ENCODE measurements at regions not wholly inside any gene's neighbourhood (a gene's known extent, or its start where the extent isn't known, plus 50 kb on each side); places are given as distances from the start of the nearest gene placed in this dataset.
A peak's percentile ranks its signal among the peaks of the same experiment; 100 is the strongest.
"Not testable (repeated sequence)": the region's sequence is repeated elsewhere in the genome, so short reads cannot be mapped to it uniquely, and the experiment has no call there.

DNA sequence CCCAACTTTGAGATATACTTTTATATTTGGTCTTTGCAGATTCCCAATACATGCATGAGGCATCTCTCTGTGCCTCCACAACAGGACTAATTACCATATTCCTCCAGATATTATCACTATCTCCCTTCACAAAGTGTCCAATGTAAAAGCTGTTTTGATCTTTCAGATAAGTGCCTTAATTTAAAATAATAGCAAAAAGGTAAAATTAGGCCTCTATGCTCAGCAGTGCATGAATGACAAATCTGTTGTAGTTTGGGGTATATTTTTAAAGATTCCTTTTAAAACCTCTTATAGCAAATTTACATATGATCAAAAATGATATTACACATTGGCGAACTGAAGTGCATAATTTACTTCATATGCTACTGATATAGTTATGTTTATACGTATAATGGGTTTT is 369.2 kb upstream of the CCNH start:
- DNase-seq, result no peak

DNA sequence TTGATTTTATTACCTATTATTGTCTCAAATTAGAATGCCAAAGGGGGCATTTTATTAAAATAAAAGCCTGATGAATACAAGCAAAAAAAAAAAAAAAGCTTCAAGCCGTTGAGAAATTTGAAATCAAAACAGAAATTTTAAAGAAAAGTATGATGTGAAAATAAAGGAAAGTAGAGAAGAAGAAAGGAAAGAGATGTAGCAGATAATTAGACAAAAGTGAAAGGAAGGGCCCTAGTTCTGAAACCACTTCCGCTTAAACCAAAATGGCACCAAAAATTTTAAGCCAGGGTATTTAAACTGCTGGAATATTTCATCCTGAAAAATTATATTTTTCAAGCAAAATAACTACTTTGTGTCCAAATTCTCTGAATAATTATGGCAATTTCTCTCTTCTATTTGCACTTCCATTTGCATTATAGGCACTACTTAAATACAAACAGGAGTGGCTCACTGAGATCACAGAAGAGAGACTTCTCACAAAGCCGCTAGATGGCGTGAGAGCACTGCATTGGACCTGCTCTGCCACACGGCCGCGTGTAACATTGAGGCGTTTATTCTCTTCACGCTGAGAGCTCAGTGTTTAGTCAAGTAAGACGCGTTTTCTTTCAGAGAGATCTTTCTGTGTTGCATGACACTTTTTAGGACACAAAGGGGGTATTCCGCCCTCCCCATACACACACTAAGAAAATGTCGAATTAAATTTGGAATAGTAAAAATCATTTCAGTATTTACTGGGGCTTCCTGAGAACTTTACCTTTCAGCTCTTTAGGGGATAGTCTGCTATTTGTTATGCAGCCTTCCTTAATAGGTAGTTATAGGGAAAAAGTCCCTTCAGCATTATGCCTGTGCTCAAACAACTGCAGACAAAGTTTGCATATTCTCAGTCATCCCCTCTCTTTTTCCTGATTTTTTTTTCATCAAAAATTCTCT is 368.4 kb upstream of the CCNH start:
- peak; percentile 68 to 88 for DNase-seq

DNA sequence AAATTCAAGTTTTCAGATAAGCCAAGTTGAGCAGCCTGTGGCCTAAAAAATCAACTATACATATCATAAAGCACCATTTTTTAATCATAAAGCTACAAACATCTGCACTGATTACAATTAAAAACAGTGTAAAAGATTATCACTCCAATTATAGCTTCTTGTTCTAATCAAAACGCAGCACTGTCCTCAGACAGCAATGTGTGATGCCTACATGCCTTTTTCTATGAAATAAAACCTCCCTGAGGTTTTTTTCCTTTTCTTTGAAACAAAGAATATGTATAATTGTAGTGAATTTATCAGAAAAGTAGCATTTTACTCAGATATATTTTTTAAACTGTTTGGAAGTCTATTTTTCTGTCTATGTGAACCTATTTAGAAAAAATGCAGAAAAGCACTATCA is 366.1 kb upstream of the CCNH start:
- DNase-seq, result no peak

DNA sequence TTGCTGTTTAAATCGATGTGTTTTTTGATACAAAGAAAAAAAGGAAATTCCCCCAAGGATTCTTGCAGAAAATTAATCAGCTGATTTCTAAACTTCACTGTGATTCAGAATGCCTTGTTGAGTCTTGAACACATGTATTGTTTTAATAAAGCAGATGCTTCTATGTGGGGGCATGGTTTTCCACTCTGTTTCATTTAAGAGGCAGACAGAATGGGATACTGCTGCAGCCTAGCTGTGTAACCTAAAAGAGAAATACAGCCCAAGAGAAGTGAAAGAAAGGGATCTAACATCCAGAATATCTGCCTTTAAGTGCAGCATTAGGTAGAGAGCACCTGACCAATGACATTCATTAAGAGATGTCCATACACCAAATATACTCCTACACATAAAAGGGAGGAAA is 365.1 kb upstream of the CCNH start:
- DNase-seq, result no peak

DNA sequence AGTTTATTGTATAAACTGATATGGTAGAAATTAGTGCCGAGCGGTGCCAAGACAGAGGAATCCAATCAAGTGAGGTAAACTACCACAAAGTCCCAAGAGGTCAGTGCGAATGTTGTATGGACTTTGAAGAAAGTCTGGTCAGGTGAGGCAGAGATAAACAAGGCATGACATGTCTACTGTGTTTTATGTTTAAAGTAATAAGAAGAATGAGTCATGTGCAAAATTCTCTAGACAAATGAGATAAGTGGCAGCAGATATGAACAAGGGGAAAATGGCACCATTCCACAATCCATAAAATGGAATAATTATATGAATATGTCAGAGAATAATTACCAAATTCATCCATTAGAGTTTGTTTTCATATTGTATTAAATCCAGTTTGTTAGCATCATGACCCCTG is 364.1 kb upstream of the CCNH start:
- no peak for DNase-seq

DNA sequence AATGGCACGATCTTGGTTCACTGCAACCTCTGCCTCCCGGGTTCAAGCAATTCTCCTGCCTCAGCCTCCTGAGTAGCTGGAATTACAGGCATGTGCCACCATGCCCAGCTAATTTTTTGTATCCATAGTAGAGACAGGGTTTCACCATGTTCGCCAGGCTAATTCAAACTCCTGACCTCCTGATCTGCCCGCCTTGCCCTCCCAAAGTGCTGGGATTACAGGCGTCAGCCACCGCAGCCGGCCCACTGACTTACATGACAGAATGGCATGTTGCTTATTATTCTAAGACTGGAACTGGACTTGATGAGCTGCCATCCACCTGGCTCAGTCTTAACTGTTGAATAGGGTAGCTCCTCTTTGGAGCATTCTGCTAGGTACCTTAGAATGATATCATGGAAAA is 363.6 kb upstream of the CCNH start:
- not testable (repeated sequence) for DNase-seq

DNA sequence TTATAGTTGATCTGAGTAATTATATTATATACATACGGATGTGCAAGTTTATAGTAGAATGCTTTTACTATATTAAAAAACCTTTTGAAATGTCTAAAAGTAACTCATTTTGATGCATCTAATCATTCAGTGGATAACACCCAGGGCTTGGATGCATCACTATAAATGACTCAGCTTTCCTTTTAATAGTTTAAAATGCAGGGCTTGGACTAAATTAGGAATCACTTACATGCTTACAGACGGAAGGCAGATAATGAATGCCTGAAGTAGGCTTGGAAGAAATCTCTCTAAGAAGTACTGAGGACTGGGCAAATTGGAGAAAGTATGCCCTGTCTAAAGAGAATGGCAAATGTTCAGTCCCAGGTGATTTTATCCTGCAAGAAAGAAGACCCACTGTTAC is 362.5 kb upstream of the CCNH start:
- DNase-seq, result no peak

DNA sequence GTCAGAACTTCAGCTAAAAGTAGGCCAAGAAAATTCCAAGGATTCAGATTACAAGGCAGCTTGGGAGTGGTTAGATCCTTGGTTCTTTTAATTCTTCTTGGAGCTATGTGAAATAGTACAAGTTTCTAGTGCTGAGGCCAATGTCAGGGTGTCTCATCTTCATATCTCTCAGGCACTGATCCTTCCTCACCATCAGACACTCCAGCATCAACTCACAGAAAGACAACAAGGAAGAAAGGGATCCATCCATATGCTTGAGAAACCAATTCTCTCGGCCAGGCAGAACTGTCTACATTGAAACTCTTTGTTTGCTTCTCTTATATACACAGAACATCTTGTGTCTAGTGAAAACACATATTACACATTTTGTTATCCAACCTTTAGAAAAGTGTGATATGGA is 362.1 kb upstream of the CCNH start:
- no peak for DNase-seq

DNA sequence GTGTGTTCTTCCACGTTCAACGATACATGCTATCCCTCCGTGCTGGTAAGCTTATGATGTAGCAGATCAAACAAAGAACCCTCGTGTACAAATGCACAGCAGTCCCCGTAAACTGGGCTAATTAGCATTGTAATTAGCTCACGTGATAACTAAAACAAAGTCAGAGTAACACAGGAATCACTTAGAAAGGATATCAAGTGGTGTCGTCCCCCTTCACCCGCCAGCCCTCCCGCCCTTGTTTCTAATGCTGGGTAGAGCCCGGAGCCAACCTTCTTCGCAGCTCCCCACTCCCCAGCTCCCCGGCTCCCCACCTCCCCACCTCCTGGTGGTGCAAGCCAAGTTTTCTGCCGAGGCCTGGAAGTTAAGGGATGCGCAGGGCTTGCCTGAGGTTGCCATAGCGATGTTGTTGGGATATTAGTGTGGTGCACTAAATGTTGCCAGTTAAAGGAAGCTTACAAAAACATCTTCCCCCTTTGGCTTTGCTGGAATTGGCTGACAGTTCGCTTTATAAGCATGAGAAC is 357.9 kb upstream of the CCNH start:
- no peak for DNase-seq

DNA sequence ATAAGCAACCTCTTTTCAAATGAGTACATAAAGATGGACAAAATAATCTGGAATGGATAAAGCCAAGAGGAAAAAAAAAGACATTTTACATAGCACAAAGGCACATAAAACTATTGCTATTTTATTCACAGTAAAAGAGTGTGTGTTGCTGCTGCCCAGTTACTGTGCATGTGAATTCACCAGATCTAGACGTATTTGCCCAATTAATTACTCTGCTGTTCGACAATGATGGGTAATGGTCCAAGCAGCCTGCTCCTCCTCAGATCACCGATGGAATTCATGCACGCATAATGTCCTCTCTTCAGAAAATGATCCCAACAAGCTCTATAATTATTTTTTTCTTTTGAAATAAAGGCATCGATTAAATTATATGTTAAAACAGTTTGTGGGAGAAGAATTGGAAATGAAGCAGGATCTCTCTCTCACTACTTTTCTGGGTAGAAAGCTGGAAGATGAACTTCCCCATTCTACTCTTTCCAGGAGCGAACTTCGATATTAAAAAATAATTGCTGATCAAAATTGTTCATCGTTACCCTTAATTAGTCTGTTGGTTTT is 357.4 kb upstream of the CCNH start:
- DNase-seq, result no peak

DNA sequence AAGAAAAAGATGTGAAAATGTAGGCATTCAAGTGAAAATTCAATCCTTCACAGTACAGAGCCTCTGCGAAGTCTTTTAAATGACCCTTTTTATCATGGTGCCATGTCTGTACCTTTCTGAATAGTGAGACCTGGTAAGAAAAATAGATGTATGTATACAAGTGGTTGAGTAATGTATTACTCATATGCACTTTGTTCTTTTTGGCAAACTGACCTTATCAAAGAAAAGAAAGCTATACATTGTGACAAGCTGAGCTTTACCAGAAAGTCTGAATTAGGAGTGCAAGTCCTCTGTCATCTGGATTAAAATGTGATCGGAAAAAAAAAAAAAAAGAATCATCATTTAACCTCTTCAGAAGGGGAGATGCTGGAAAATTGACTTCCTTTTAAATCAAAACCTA is 356.4 kb upstream of the CCNH start:
- DNase-seq, result no peak

DNA sequence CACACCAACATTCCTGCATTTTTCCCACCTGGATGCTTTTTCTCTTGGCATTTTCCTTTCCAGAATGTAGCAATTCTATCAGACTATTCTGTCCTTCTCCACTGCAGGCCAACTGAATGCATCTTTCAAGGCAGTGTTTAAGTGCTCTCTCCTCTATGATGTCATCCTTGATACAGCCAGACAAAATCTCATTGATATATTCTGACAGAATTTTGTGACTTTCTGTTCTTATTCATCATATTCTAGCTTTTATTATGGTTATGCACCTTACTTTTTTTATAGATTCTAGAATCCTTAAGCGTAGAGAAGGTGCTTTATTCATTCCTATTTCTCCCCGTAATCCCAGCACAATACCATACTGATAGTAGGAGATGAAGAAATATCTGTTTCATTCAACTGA is 355.5 kb upstream of the CCNH start:
- no peak for DNase-seq

DNA sequence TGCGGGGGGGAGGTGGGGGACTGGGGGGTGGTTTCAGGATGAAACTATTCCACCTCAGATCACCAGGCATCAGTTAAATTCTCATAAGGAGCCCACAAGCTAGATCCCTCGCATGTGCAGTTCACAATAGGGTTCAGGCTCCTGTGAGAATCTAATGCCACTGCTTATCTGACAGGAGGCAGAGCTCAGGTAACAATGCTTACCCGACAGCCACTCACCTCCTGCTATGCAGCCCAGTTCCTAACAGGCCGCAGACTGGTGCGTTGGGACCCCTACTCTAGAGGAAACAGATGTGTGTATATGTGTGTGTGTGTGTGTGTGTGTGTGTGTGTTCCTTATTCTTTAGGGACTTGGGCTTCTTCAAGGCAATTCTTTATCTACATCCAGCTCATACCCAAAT is 352.3 kb upstream of the CCNH start:
- no peak for DNase-seq

DNA sequence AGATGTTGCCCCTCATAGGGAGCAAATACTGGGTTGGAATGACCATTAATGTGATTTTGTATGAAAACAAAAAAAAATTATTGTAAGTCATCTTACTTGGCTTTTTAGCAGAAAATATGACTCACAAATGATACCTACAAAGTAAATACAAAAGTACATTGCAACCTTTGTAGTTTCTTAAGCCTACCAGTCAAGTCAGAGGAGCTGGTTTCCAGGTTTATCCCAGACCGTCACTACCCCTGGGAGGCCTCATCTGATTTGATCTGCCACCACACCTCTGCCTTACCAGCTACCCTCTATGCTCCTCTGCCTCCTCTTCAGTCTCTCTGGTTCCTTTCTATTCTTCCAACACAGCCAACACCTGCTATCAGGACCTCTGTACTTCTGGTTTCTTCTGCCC is 349.9 kb upstream of the CCNH start:
- no peak for DNase-seq

DNA sequence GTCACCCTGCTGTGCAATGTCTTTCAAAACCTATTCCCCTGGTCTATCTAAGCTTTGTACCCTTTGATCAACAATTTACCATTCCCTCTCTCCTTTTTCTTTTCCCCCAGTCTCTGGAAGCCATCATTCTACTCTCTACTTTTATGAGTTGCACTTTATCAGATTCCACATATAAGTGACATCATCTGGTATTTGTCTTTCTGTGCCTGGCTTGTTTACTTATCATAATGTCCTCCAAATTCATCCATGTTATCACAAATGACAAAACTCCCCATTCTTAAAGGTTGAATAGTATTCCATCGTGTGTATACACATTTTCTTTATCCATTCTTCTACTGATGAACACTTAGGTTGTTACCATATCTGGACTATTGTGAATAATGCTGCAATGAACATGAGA is 344.2 kb upstream of the CCNH start:
- DNase-seq, result no peak

DNA sequence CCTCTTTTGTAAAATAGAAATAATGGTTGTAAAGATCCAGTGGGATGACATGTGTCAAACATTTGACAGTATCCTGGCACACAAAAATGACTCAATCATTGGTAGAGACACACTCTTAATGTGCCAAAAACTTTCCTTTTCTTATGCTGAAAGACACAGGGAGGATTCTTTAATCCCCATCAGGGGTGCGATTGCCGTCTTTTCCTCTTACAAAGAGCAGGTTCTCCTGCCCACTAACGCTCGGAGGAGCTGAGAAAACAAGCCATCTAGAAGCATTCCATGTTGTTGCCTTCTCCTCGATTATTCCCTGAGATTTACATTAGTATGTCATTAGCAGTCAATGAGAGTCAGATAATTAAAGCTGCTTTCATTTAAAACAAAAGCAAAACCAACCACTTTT is 342.6 kb upstream of the CCNH start:
- DNase-seq, result no peak

DNA sequence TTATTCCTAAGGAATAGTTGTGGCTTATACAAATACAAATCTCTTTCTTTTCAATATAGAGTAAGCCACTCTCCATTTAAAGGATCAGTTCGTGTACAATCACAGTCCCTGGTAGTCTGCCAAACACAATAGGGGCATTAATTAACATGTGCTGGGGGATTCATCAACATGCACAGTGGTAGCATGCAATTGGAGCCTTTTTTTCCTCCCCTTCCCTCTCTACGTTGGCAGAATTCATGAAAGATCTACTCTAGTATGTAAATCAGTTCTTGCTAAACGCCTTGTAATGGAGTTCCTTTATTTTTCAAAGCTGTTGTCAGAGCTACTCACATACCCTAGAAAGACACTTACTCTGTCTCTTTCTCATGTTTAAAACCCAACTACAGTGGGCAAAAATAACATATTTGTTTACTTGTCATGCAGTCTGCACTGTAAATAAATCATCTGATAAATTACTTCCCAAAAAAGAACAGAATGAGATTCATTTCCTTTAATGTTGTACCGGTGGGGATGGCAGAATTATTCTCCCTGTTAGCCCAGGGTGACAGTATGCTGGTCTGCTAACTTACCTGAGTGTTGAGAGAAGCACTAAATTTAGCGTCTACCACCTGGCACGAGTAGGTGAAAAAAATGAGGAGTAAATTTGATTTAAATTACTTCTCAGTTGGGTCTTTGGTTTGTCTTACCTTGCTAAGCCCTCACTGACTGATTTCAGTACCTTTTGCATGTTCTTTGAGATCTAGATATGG is 341.5 kb upstream of the CCNH start:
- no peak for DNase-seq

DNA sequence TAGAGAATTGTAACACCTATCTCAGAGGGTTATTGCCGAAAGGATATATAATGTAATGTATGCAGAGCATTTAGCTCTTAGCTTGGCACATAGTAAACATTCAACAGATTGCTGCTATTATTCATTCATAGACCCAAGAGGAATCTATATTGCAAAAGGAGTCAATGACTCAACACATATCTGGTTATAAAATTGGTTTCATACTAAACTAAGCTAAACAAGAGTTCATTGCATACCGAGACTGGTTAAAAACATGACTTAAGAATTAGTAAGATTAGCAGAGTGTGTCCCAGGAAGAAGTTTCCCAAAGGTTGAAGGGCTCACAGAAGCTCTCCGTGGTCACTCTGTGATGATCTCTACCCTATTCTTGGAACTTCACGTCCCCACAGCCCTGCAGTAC is 339.6 kb upstream of the CCNH start:
- no peak for DNase-seq

DNA sequence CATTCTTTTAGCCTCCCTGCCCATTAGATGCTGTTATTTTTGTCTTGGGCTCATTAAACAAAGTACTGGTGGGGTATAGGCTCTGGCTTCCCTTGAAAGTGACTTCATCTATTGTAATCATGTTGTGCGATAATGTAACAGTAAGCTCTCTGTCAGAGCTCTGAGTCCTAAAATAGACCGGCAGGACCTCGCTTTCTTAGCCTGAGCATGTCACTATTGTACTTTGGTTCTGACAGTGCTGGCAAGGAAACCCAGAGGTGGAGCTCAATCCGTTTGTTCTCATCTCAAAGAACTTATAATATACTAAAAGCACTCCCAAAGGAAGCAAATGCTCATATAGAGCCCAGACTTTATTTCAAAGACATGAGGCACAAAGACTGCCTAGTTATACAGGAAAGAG is 339.1 kb upstream of the CCNH start:
- no peak for DNase-seq

DNA sequence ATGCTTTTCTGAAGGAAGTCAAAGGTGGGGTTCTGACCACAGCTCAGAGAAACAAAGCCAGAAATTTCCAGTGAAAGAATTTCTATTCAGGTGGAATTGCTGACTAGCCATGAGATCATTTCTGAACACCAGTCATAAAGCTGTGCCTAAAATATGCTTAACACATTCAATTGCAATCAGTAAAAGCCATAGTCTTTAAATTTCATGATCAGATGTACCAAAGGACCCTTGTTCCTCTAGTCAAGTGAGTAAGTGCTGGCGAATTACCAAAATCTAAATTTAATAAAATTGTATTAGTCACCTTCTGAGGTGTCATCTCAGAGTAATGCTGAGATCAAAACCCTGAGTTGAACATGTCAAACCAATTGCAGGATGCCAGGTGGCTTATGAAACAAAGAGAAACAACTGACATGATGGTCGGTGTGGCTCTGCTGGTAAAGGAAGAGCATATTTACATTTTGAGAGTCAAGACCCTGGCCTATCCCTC is 334.2 kb upstream of the CCNH start:
- DNase-seq, result no peak

DNA sequence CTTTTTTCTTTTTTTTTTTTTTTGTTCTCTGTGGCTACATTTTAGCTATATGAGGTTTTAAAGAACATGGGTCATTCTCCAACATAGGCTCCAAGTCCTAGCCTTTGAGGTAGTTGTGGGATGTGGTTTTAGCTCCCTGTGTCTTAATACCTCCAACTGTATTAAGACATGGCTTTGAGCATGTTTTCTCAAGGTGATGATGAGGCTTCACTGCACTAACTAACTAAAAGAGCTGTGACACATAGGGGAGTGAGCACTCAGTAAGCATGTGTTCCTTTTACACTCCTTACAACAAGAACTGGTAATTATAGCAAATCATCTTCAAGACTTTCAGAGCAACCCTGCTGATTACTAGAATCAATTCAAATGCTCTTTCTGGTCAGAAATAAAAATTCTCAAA is 333.6 kb upstream of the CCNH start:
- no peak for DNase-seq

DNA sequence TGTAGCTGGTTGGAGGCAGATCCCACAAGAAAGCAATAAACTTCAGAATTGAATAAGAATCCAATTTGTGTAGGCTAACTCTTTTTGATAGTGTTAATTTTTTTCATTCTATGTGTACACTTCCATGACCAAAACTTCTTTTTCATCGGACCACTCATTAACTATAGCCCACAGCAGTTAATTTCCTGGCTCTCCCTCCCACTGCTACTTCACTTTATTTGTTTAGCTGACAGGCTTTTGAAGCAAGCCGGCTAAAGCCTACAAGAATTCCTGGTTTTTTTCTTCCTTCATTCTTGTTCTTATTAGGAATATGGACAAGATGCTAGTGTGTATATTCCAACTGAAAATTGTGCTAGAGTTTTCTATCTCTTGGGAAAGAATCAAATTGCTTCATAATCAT is 329.2 kb upstream of the CCNH start:
- no peak for DNase-seq

DNA sequence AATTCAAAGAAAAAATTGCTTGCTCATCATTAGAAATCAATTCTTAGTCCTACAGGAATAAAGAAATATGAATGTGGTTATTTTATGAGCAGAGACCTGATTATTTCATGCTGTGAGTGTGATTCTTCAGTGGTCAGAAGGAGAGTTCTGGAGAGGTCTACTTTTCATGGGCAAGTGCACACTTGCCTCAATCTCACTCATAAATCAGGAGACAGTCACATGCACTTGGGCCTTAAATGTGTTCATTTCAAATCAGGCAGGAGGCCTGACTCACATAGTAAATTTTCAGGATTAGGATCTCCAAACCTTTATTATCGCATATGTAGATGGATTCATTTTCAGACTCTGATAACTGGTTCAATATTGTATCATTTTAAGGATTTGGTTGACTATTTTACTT is 323.2 kb upstream of the CCNH start:
- no peak for DNase-seq

DNA sequence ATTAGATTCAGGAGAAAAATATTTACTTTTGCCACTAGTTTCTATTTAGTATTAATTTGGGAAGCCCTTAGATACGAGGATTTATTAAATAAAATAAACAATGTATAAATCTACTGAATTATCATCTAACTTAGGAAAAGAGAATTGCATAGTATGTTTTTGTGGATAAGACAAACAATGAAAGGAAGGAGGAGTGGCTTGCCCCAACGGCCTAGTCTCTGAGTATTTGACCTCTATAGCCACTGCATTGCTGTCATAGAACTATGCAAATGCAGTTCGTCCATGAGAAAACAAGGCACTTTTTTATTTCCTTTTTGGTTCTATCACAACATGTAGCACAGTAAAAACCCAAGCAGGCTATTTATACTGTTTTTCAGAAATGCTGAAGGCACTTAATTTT is 321.2 kb upstream of the CCNH start:
- DNase-seq, result no peak

All from SW 1271 (cell line).